ENCODE measurements at regions not wholly inside any gene's neighbourhood (a gene's known extent, or its start where the extent isn't known, plus 50 kb on each side); places are given as distances from the start of the nearest gene placed in this dataset.

GRCh38 chr12:125530201-125530600 lies 465.0 kb downstream of the AACS start:
- no peak for TF ChIP-seq CTCF (IDR thresholded peaks at IDR 0.05; ENCODE audit: insufficient read depth, low read depth, low read length, missing control alignments)
- DNase-seq (ENCODE audit: low read depth) = no peak
- no peak overlapping the region for H3K4me3 ChIP-seq (ENCODE audit: low read length)

GRCh38 chr12:125530876-125531275 lies 465.6 kb downstream of the AACS start:
- no peak for DNase-seq (ENCODE audit: low read depth)
- TF ChIP-seq CTCF (IDR thresholded peaks at IDR 0.05; ENCODE audit: insufficient read depth, low read depth, low read length, missing control alignments) = no peak
- H3K4me3 ChIP-seq (ENCODE audit: low read length) = no peak overlapping the region

GRCh38 chr12:125531574-125531973 lies 466.3 kb downstream of the AACS start:
- no peak for TF ChIP-seq CTCF (IDR thresholded peaks at IDR 0.05; ENCODE audit: insufficient read depth, low read depth, low read length, missing control alignments)
- DNase-seq (ENCODE audit: low read depth) = no peak
- no peak overlapping the region for H3K4me3 ChIP-seq (ENCODE audit: low read length)

- peak; percentile 14 for DNase-seq (ENCODE audit: low read depth)
- H3K4me3 ChIP-seq (ENCODE audit: low read length) = no peak overlapping the region
- TF ChIP-seq CTCF (IDR thresholded peaks at IDR 0.05; ENCODE audit: insufficient read depth, low read depth, low read length, missing control alignments) = peak; percentile 49
Observed at GRCh38 chr12:125533434-125534029, 468.3 kb downstream of the AACS start.

GRCh38 chr12:125538401-125539199 lies 473.4 kb downstream of the AACS start:
- no peak for DNase-seq (ENCODE audit: low read depth)

GRCh38 chr12:125540580-125541204 lies 475.5 kb downstream of the AACS start:
- DNase-seq (ENCODE audit: low read depth) = no peak
- no peak overlapping the region for H3K4me3 ChIP-seq (ENCODE audit: low read length)
- no peak for TF ChIP-seq CTCF (IDR thresholded peaks at IDR 0.05; ENCODE audit: insufficient read depth, low read depth, low read length, missing control alignments)

More at GRCh38 chr12:125538401-125539199, 473.4 kb downstream of the AACS start:
- H3K4me3 ChIP-seq (ENCODE audit: low read length) = no peak overlapping the region
- no peak for TF ChIP-seq CTCF (IDR thresholded peaks at IDR 0.05; ENCODE audit: insufficient read depth, low read depth, low read length, missing control alignments)

All from epithelial cell of esophagus (primary cell).